ENCODE measurements at regions not wholly inside any gene's neighbourhood (a gene's known extent, or its start where the extent isn't known, plus 50 kb on each side); places are given as distances from the start of the nearest gene placed in this dataset.

DNA sequence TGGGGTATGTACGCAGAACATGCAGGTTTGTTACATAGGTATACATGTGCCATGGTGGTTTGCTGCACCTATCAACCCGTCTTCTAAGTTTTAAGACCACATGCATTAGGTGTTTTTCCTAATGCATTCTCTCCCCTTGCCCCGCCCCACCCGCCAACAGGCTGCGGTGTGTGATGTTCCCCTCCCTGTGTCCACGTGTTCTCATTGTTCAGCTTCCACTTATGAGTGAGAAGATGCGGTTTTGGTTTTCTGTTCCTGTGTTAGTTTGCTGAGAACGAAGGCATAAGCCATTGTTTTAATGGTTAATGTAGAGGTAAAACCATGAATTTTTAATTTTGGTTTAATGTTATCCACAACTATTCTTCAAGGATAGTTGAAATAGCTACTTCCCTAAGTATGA lies 346.8 kb upstream of the EPHA6 start:
- H3K36me3 Mint-ChIP-seq (ENCODE audit: low read depth), result no peaks in the 10 kb centered on the region
- Histone ChIP-seq H3F3A (replicated peaks; ENCODE audit: low read depth) (no peaks in the 10 kb centered on the region), H3K4me1 (ENCODE audit: insufficient read depth) (no peaks in the 10 kb centered on the region), H3K4me3 (no peak overlapping the region), H3K9me2 (ENCODE audit: insufficient read depth) (no peaks in the 10 kb centered on the region), H4K20me1 (replicated peaks; ENCODE audit: insufficient read depth) (no peaks in the 10 kb centered on the region), H3K27ac (ENCODE audit: low read depth) (no peak overlapping the region), H3K79me2 (replicated peaks; ENCODE audit: insufficient read depth) (no peaks in the 10 kb centered on the region), H3K36me3 (ENCODE audit: insufficient read depth) (no peaks in the 10 kb centered on the region), H3K27me3 (ENCODE audit: insufficient read depth) (no peaks in the 10 kb centered on the region), H2AFZ (no peak overlapping the region), H3K4me2 (no peak overlapping the region)
- no peak overlapping the region for H3K27ac Mint-ChIP-seq
- H3K27me3 Mint-ChIP-seq (ENCODE audit: insufficient read depth, low read depth, poor library complexity), result peaks cover 2% of the 10 kb centered on the region
- DNase-seq (ENCODE audit: low spot score), result no peak
- no peak for TF ChIP-seq STAT1 (IDR thresholded peaks at IDR 0.05; ENCODE audit: unreplicated experiment)
- TF ChIP-seq ZNF114 (CRISPR knock-in tag; IDR thresholded peaks at IDR 0.05), result no peak
- TF ChIP-seq NANOG (IDR thresholded peaks at IDR 0.05; ENCODE audit: borderline replicate concordance), result no peak
- TF ChIP-seq, protein P1, sequence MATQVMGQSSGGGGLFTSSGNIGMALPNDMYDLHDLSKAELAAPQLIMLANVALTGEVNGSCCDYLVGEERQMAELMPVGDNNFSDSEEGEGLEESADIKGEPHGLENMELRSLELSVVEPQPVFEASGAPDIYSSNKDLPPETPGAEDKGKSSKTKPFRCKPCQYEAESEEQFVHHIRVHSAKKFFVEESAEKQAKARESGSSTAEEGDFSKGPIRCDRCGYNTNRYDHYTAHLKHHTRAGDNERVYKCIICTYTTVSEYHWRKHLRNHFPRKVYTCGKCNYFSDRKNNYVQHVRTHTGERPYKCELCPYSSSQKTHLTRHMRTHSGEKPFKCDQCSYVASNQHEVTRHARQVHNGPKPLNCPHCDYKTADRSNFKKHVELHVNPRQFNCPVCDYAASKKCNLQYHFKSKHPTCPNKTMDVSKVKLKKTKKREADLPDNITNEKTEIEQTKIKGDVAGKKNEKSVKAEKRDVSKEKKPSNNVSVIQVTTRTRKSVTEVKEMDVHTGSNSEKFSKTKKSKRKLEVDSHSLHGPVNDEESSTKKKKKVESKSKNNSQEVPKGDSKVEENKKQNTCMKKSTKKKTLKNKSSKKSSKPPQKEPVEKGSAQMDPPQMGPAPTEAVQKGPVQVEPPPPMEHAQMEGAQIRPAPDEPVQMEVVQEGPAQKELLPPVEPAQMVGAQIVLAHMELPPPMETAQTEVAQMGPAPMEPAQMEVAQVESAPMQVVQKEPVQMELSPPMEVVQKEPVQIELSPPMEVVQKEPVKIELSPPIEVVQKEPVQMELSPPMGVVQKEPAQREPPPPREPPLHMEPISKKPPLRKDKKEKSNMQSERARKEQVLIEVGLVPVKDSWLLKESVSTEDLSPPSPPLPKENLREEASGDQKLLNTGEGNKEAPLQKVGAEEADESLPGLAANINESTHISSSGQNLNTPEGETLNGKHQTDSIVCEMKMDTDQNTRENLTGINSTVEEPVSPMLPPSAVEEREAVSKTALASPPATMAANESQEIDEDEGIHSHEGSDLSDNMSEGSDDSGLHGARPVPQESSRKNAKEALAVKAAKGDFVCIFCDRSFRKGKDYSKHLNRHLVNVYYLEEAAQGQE (IDR thresholded peaks at IDR 0.05; ENCODE audit: unreplicated experiment), result no peak
- TF ChIP-seq, protein P2, sequence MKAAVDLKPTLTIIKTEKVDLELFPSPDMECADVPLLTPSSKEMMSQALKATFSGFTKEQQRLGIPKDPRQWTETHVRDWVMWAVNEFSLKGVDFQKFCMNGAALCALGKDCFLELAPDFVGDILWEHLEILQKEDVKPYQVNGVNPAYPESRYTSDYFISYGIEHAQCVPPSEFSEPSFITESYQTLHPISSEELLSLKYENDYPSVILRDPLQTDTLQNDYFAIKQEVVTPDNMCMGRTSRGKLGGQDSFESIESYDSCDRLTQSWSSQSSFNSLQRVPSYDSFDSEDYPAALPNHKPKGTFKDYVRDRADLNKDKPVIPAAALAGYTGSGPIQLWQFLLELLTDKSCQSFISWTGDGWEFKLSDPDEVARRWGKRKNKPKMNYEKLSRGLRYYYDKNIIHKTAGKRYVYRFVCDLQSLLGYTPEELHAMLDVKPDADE (IDR thresholded peaks at IDR 0.05), result no peak
- TF ChIP-seq ZNF331 (CRISPR knock-in tag; IDR thresholded peaks at IDR 0.05; ENCODE audit: low read depth), result no peak
- TF ChIP-seq EZH2 (IDR thresholded peaks at IDR 0.05; ENCODE audit: low read depth, unreplicated experiment), result no peak
- TF ChIP-seq EZH2phosphoT487 (IDR thresholded peaks at IDR 0.05; ENCODE audit: unreplicated experiment), result no peak
- no peak for TF ChIP-seq JUNB (IDR thresholded peaks at IDR 0.05; ENCODE audit: unreplicated experiment)
- no peak for TF ChIP-seq CREB1 (CRISPR knock-in tag; IDR thresholded peaks at IDR 0.05; ENCODE audit: low read depth)
- TF ChIP-seq, protein P3, sequence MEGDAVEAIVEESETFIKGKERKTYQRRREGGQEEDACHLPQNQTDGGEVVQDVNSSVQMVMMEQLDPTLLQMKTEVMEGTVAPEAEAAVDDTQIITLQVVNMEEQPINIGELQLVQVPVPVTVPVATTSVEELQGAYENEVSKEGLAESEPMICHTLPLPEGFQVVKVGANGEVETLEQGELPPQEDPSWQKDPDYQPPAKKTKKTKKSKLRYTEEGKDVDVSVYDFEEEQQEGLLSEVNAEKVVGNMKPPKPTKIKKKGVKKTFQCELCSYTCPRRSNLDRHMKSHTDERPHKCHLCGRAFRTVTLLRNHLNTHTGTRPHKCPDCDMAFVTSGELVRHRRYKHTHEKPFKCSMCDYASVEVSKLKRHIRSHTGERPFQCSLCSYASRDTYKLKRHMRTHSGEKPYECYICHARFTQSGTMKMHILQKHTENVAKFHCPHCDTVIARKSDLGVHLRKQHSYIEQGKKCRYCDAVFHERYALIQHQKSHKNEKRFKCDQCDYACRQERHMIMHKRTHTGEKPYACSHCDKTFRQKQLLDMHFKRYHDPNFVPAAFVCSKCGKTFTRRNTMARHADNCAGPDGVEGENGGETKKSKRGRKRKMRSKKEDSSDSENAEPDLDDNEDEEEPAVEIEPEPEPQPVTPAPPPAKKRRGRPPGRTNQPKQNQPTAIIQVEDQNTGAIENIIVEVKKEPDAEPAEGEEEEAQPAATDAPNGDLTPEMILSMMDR (conservative IDR thresholded peaks at IDR 0.05; ENCODE audit: low read depth in 2 of 2), result no peak
- no peak overlapping the region for H3K4me3 Mint-ChIP-seq
- H3K4me1 Mint-ChIP-seq, result no peaks in the 10 kb centered on the region
- no peak for ATAC-seq
- no peaks in the 10 kb centered on the region for H3K9me3 Mint-ChIP-seq
